ENCODE measurements at regions not wholly inside any gene's neighbourhood (a gene's known extent, or its start where the extent isn't known, plus 50 kb on each side); places are given as distances from the start of the nearest gene placed in this dataset.

DNA sequence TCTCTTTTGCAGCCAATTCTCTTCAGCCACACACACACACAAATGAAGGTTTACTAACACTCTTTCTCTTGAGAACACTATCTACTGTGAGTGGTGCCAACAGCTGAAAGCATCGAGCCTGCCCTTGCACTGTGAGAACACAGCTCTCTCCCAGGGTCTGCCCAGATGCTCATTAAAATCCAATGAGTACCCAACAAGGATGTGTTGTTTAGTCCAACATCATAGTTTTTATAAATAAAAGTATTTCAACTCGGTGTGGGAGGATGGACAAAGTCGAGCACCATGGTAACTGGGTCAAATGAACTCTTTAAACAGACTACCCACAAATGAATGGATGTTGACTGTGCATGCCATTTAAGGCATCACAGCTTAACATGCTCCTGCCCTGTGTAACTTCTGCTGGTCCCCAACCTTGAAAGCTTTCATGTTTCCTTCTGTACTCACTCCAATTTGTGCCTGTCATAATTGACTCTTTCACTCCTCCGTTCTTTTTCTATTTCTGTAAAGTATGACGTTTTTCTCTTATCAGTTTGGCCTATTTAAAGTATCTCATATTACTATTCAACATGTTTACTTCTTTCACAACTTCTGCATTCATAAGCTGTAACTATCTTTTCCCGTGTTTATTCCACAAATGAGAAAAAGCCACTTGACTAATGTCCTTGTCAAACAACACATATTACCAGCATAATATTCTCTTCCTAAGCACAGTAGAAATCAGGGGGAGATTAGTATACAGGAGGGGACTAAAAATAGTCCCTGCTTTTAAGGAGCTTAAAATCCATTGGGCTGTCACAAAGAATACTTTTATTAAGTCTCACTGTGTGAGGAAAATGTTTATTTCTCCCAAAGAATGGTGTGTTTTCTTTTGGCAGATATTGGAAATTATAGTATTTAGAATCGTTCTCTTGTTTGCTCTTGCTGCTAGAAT is 215.4 kb downstream of the RFPL4B start:
- TF ChIP-seq POLR2A (IDR thresholded peaks at IDR 0.05; ENCODE audit: extremely low read depth, insufficient read length) = no peak
- TF ChIP-seq, protein P1, sequence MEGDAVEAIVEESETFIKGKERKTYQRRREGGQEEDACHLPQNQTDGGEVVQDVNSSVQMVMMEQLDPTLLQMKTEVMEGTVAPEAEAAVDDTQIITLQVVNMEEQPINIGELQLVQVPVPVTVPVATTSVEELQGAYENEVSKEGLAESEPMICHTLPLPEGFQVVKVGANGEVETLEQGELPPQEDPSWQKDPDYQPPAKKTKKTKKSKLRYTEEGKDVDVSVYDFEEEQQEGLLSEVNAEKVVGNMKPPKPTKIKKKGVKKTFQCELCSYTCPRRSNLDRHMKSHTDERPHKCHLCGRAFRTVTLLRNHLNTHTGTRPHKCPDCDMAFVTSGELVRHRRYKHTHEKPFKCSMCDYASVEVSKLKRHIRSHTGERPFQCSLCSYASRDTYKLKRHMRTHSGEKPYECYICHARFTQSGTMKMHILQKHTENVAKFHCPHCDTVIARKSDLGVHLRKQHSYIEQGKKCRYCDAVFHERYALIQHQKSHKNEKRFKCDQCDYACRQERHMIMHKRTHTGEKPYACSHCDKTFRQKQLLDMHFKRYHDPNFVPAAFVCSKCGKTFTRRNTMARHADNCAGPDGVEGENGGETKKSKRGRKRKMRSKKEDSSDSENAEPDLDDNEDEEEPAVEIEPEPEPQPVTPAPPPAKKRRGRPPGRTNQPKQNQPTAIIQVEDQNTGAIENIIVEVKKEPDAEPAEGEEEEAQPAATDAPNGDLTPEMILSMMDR (IDR thresholded peaks at IDR 0.05; ENCODE audit: low read depth, low read length) = no peak

Measured in NB4 (cell line).